Spleen (tissue), 11 donors: ENCODE measurements at regions not wholly inside any gene's neighbourhood (a gene's known extent, or its start where the extent isn't known, plus 50 kb on each side); places are given as distances from the start of the nearest gene placed in this dataset.

Source experiments
- DNase-seq: peaks from one replicate; pipeline ENCODE4 v3.0.0-alpha.2; 2020
- H3K27ac ChIP-seq, 8 donors: fragments of 200-600 bp; sonication (generic) in 7 of 8; 1 replicate in 4 of 8; 2 replicates in 4 of 8; pipeline versions ENCODE4 v1.5.0 to v1.8.0; 2016 to 2021; ENCODE audit warnings: inconsistent platforms in 4 of 8, mild to moderate bottlenecking in 4 of 8, moderate library complexity in 1 of 8
- H3K27me3 ChIP-seq, 7 donors: fragments of 200-600 bp; sonication (generic) in 6 of 7; replicated peaks in 1 of 7; 1 replicate in 4 of 7; 2 replicates in 3 of 7; pipeline versions ENCODE4 v1.5.0 to v1.8.0; 2016 to 2021; ENCODE audit warnings: inconsistent platforms in 3 of 7, mild to moderate bottlenecking in 1 of 7
- H3K36me3 ChIP-seq, 6 donors: fragments of 200-600 bp; sonication (generic) in 5 of 6; 1 replicate in 4 of 6; 2 replicates in 2 of 6; pipeline versions ENCODE4 v1.5.0 to v1.8.0; 2016 to 2021; ENCODE audit warnings: inconsistent platforms in 2 of 6
- H3K4me1 ChIP-seq, 6 donors: fragments of 200-600 bp; sonication (generic) in 5 of 6; 1 replicate in 3 of 6; 2 replicates in 3 of 6; pipeline versions ENCODE4 v1.5.0 to v1.8.0; 2016 to 2021; ENCODE audit warnings: inconsistent platforms in 3 of 6
- H3K4me3 ChIP-seq, 8 donors: fragments of 200-600 bp; sonication (generic) in 7 of 8; 1 replicate in 4 of 8; 2 replicates in 4 of 8; pipeline versions ENCODE4 v1.5.0 to v1.8.0; 2016 to 2021; ENCODE audit warnings: inconsistent platforms in 4 of 8, mild to moderate bottlenecking in 4 of 8, moderate library complexity in 2 of 8
- H3K9me3 ChIP-seq, 8 donors: fragments of 200-600 bp; sonication (generic) in 7 of 8; 1 replicate in 4 of 8; 2 replicates in 4 of 8; pipeline versions ENCODE4 v1.5.0 to v1.8.0; 2016 to 2021; ENCODE audit warnings: inconsistent platforms in 4 of 8
- CTCF ChIP-seq, 11 experiments: fragments of 200-600 bp in 7 of 11; fragments of 450-650 bp in 4 of 11; sonication (generic) in 4 of 11; IDR thresholded peaks in 8 of 11; conservative IDR thresholded peaks in 3 of 11; 1 replicate in 7 of 11; 2 replicates in 4 of 11; pipeline versions ENCODE4 v1.4.0 to v1.8.0; 2016 to 2021; ENCODE audit warnings: antibody characterized with exemption in 11 of 11, inconsistent platforms in 4 of 11, mild to moderate bottlenecking in 1 of 11
- POLR2A ChIP-seq, 3 donors: fragments of 450-650 bp; IDR thresholded peaks; one replicate each; pipeline ENCODE4 v1.5.1; 2017; ENCODE audit warnings: antibody characterized with exemption in 3 of 3, mild to moderate bottlenecking in 1 of 3
- POLR2AphosphoS5 ChIP-seq, 3 donors: sonication (generic); formaldehyde crosslinking; IDR thresholded peaks; one replicate each; pipeline ENCODE4 v1.5.1; 2017; ENCODE audit warnings: antibody characterized with exemption in 3 of 3
- WGBS, 5 donors: extraction: QIAGEN DNeasy Blood & Tissue Kit in 3 of 5; methylation state at CpG; one replicate each; pipeline versions ENCODE4 v1.1.5 to v1.1.7; 2013 to 2018; 5-methylcytosine and 5-hydroxymethylcytosine counted together
- intact Hi-C: fragments of 100-400 bp; cut with DNase I; formaldehyde crosslinking; loops from one replicate; pipeline ENCODE4 v1.15.0; 2023; ENCODE audit warnings: low total_unique reads
- donor health status: healthy with polysubstance abuse.
- donor health status: DM: no; HTN: no; CAD: no; lungs with moderate emphysema.
- donor health status: DM: no; HTN: no; CAD: no.
- donor health status: Bipolar disorder and iron deficiency.
- donor health status: healthy.
- donor health status: DM: no; HTN: no; CAD: no.
- donor health status: DM: yes; HTN: yes; CAD: no.

DNA sequence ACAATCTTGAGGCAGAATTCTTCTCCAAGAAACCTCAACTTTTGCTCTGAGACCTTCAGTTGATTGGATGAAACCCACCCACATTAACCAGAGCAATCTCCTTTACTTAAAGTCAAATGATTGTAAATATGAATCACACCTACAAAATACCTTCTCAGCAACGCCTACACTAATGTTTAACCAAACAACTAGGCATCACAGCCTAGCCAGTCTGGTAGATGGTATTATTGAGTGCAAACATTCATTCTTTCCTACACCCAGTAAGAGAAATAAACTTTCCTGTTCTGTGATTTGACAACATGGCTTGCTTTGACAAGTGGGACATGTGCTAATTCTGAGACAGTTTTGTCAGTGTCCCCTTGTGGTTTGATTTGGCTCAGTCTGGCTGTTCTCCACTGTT, 252.2 kb downstream of the HACE1 start:
- intact Hi-C loops, result no loop called here
- no peaks in the 10 kb centered on the region for H3K9me3 ChIP-seq
- TF ChIP-seq POLR2A (IDR thresholded peaks at IDR 0.05) (no peak), CTCF (IDR thresholded peaks at IDR 0.05 in 8 of 11, conservative IDR thresholded peaks at IDR 0.05 in 3 of 11) (no peak), POLR2AphosphoS5 (IDR thresholded peaks at IDR 0.05) (no peak)
- no peak overlapping the region for H3K4me3 ChIP-seq
- no peaks in the 10 kb centered on the region for H3K4me1 ChIP-seq
- 67 to 85% (median 72%) methylated on average over 1 of the region's 1 CpG for WGBS, 5 donors
- no peak overlapping the region for H3K27ac ChIP-seq
- H3K27me3 ChIP-seq, result no peaks in the 10 kb centered on the region
- DNase-seq, result no peak
- no peaks in the 10 kb centered on the region for H3K36me3 ChIP-seq

DNA sequence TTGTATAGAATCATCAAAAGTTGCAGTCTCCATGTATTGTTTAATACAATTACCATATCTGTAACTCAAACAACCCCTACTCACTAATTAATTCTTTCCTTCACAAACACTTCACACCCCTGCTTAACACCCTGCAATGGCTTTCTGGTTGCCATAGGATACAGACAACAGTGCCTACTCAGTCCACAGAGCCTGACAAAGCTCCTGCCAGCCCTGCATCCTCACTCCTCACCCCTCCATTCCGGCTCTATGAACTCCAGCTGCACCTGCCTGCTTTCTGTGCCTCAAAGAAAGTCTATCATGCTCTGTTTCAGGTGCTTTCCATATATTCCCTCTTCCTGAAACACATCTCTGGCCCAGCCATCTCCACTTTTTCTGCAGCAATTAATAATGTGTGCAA, 253.4 kb downstream of the HACE1 start:
- no peaks in the 10 kb centered on the region for H3K9me3 ChIP-seq
- no peak overlapping the region for H3K27ac ChIP-seq
- no peaks in the 10 kb centered on the region for H3K27me3 ChIP-seq
- peaks cover 0 to 7% (median 0%) of the 10 kb centered on the region in 6 donors for H3K4me1 ChIP-seq
- TF ChIP-seq POLR2A (IDR thresholded peaks at IDR 0.05), result no peak
- TF ChIP-seq CTCF (IDR thresholded peaks at IDR 0.05 in 8 of 11, conservative IDR thresholded peaks at IDR 0.05 in 3 of 11), result no peak
- TF ChIP-seq POLR2AphosphoS5 (IDR thresholded peaks at IDR 0.05), result no peak
- WGBS, 5 donors, result 87 to 93% (median 92%) methylated on average over 1 of the region's 1 CpG
- H3K4me3 ChIP-seq, result no peak overlapping the region
- intact Hi-C loops, result no loop called here
- no peaks in the 10 kb centered on the region for H3K36me3 ChIP-seq
- no peak for DNase-seq

DNA sequence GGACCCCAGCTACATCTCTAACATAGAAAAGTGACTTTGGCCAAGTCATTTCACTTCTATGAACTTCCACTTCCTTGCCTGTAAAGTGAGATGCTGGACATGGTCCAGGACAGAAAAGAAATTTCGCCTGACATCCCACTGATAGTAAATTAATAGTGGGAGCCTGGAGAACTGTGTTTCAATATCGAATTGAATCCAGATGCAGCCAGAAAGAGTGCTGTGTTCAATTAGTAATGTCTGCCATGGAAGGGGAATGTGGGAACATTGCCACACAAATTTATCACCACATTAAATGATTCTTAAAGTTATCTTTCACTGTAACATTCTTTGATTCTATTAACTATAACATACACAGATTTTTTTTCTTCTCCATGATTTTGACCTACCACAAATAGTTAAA, 255.0 kb downstream of the HACE1 start:
- intact Hi-C loops, result no loop called here
- Histone ChIP-seq H3K4me3 (no peak overlapping the region), H3K9me3 (no peaks in the 10 kb centered on the region), H3K4me1 (peaks cover 0 to 7% (median 0%) of the 10 kb centered on the region in 6 donors), H3K27me3 (no peaks in the 10 kb centered on the region), H3K36me3 (no peaks in the 10 kb centered on the region), H3K27ac (no peak overlapping the region)
- TF ChIP-seq POLR2A (IDR thresholded peaks at IDR 0.05) (no peak), CTCF (IDR thresholded peaks at IDR 0.05 in 8 of 11, conservative IDR thresholded peaks at IDR 0.05 in 3 of 11) (no peak), POLR2AphosphoS5 (IDR thresholded peaks at IDR 0.05) (no peak)
- DNase-seq, result no peak
- WGBS, 5 donors, result 68 to 86% (median 75%) methylated on average over 2 of the region's 2 CpGs

DNA sequence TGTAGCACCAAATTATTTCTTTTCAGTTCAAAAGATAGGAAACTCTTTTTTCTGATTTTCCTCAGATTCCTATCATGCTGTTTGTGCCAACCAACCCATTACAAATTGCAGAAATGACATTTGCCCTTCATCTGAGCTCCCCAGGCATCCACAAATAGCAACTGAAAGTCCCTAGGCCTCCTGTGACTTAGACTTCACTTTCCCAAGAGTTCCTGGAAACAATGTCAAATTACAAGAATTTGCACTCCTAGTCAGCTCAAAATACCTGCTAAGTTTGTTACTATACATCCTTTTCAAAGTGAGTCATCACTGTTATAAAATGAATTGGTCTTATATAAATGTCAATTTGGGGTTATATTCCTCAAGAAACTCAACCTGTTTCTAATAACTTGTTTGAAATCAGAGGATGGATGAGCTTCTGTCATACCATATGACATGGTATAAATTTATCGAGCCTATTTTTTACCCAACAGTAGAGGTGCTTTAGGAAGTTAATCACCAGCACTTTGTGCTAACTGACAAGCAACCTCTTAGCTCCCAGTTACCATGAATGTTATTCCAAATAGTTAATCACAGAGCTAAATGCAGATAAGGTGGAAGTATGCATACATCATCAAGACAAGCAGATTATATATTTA, 256.5 kb downstream of the HACE1 start:
- 77 to 92% (median 82%) methylated on average over 1 of the region's 1 CpG for WGBS, 5 donors
- TF ChIP-seq POLR2AphosphoS5 (IDR thresholded peaks at IDR 0.05) (no peak), CTCF (IDR thresholded peaks at IDR 0.05 in 8 of 11, conservative IDR thresholded peaks at IDR 0.05 in 3 of 11) (no peak), POLR2A (IDR thresholded peaks at IDR 0.05) (no peak)
- no peak for DNase-seq
- Histone ChIP-seq H3K27ac (no peak overlapping the region), H3K27me3 (no peaks in the 10 kb centered on the region), H3K36me3 (no peaks in the 10 kb centered on the region), H3K9me3 (no peaks in the 10 kb centered on the region), H3K4me3 (no peak overlapping the region), H3K4me1 (peaks cover 0 to 7% (median 0%) of the 10 kb centered on the region in 6 donors)
- intact Hi-C loops, result no loop called here
